HG03442 (cell line): ENCODE measurements at regions not wholly inside any gene's neighbourhood (a gene's known extent, or its start where the extent isn't known, plus 50 kb on each side); places are given as distances from the start of the nearest gene placed in this dataset.

Experiments used
- ATAC-seq: cut with Tn5 transposase; IDR thresholded peaks from one replicate; pipeline ENCODE4 v1.9.1; 2021; ENCODE audit warnings: mild to moderate bottlenecking, moderate library complexity; ENCODE audit not compliant: unreplicated experiment

DNA sequence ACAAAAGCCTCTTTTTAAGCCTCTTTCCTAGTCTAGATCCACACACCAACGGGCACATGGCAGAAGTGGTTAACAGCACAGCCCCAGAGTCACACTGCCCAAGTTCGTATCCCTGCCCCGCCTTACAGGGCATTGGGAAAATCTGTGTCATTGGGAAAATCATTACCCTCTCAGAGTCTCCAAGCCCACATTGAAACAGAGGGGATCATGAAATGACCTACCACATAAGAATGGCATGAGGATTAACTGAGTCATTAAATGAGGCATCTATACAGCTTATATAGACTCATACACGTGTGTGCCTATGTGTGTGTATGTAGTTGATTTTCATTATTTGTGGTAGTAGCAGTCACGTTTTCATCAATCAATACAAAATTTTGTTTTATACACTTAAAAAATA, 469.0 kb upstream of the POU3F3 start:
- ATAC-seq = no peak

DNA sequence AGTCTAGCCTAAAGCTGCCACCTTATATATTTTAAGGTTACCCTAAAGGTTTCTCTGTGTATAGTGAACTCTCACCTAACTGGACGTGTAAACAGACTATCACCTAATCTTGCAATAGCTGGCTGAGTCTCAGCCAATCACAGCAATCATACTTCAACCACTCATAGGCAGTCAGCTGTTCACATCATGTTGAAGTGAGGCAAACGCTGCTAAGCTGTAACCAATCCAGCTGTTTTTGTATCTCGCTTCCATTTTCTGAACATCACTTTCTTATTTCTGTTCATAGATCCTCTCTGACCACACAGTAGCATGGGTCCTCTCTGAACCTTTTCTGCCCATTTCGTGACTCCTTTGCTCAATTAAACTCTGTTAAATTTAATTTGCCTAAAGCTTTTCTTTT, 468.2 kb upstream of the POU3F3 start:
- ATAC-seq = no peak

DNA sequence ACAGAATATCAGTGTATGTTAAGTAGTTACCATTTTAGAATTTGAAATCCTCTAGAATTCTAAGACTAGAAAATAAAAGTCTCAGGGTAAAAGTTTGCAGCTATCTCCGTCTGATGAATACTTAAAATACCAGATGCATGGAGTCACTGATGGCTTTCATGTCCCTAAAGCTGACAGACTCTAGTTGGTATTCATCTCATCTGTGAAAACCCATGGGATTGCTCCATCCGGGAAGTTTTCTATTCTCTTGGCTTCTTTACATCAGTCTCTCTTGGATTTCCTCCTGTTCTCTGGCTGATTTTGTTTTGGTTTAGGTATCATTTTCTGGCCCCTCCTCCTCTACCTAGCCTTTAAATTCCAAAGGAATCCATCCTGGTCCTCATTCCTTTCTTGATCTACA, 465.6 kb upstream of the POU3F3 start:
- no peak for ATAC-seq

DNA sequence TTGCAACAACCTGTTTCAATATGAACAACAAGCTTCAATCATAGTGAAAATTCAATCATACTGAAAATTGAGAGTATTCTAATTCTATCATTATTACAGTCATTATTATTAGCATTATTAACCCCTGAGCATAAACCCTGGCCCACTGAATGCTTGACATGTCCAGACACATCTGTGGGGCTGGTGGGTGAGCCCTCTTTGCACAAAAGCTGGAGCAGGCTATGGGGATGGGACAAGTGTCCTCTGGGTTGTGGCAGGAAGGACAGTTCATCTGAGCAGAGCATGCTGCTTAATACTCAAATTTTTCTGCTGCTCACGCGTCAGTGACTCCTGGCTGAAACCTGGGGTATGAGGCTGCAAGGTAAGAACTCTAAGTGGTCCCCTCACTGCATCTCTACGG, 451.1 kb upstream of the POU3F3 start:
- peak; percentile 49 for ATAC-seq

DNA sequence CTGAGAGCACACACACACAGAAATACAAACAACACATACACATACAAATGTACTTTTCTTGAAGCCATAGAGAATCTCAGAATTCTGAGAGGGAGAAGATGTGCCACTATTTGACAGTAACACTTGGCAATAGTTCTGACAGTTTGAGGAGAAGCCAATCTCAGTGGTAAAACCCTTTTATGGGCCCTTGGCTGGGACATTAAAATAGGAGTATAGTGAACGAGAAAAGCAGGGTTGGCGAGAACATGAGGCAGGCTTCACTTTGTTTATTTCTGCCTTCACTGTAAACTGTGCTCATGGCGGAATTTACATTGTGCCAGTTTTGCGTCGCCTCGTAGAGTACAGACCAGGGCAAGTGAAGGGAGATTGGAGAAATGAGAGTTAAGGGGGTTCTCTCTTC, 449.4 kb upstream of the POU3F3 start:
- no peak for ATAC-seq

DNA sequence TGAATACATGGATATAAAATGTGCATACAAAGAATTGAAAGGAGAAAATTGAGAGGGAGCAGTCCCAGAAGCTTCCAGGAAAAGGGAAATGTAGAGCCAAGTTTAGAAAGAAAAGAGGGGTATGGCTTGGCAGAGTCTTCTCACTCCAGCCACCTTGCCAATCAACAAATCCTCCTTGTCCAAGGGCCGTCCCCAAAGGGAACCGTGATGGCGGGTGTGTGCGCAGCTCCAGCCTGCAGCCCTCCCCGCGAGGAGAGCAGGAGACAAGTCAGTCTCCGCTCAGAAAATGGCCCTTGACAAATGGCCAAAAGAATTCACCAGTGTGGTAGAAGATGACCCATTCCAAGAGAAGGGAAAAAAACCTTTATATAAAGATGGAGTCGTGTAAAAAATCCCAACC, 448.3 kb upstream of the POU3F3 start:
- ATAC-seq = no peak

DNA sequence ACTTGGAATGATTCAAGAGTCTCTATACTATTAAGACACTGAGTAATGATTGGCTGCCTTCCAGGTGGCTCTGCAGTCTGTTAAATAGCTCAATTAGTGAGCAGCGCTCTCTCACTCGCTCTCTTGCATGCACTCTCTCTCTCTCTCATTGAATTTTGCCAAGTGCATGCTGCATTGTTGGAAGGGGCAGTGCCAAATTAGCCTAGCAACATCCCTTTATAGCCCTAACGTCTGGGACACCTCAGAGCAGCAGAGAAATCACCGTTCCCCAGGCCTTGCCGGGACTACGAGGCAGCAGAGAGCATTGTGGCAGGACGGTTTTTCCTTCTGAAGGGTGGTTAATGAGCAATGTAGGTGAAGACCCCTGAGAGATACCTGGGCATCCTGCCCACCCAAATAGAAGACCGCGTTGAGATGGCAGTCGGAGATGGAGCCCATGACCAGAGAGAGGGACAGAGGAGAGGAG, 447.6 kb upstream of the POU3F3 start:
- ATAC-seq = no peak

DNA sequence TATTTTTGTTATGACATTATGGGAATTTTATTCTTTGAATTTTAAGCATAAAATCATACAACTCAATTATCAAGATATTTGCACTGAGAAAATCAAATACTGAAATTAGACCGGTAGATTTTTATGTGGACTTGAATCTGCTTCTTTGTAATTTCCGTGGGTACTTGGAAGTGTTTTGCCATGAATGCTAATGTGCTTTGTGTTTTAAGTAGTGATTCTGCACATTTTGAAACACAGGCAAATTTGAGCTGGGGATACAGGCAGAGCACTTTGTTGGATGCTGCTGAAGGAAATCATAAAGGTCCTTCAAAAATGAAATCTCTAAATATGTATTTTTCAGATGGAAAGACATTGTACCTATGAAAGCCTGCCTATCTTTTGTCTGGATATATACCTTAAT, 446.3 kb upstream of the POU3F3 start:
- ATAC-seq = no peak

DNA sequence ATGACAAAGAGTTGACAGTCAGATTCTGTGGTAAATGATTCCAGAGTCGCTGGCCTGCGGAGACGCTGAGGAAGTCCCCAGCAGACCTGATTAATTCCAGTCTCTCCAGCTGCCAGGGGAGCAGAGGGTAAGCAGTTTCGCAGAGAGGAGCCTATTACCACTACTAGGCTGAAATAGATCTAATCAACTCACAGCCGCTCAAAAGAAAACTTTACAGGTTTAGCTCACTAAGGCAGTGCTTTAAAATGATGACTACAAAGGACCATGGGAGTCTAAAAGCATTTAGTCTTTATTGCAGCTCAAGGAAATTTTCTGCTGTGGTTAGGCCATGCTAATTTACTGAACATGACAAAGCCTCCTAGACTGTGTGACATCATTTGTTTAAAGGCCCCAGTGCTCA, 445.6 kb upstream of the POU3F3 start:
- ATAC-seq = no peak

DNA sequence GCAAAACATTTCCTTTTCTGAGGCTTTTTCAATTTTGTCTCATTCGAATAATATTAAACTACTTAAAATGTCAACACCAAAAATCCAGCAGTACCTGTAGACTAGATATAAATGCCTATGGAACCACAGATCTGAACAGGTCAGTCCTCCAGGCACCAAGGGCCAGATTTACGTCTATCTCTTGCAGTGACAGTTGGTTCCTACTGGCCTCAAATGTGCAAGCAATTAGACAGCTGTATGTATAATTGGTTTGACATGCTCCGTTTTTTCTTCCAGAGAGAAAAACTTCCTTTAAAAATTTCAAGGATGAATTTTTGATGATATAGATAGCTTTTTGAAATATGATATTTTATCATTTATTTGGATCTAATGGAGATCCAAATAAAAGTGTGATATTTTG, 443.8 kb upstream of the POU3F3 start:
- no peak for ATAC-seq

DNA sequence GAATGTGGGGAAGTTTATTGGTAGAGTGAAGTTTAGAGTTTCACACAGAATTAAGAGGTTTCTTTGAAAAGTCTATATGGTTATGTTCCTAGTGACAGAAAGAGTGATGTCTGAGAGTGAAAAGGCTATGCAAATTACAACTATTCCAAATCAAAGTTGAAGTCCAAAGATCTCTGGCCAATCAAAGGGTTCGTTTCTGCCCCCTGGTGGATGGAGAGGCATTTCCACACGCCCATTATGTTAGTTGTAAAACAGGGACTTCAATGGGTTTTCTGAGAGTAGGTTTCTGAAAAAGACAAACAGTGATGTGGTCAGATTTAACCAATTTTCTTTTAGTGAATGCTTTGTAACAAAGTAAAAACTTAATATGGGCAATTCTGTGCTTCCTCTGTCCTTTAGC, 441.5 kb upstream of the POU3F3 start:
- peak; percentile 72 for ATAC-seq

DNA sequence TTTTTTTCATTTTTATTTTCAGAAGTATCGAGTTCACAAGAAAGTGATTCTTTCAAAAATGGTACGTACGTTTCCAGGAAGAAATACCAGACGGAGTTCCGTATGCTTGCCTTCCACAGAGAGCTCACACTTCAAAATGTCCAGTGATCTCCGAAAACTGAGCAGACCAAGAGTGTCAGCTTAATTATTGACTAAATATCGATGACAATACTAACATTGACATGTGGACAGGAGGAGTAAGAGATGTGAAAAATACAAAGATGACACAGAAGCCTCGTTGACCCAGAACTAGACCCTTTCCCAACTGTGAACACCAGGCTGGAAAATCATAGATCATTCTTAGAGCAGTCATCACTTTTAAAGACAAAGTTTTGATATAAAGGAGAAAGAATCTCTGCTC, 440.0 kb upstream of the POU3F3 start:
- ATAC-seq = no peak

DNA sequence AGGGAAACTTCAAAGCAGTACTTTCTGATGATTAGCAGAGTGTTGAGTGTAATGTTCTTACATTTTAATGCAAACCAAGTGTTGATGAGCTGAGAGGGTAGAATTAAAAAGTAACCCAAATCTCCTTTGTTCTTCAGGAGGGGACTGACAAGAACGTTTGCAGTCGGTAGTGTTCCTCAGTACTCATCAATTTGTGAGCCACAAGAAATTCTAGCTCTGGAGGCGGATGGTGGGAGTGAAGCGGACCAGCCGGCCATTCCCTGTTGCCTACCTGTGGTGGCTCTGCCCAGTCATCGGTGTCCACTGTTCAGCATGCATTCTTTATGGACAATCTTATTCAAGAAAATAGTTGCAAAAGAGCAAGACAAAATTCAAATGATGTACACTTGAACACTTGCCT, 438.6 kb upstream of the POU3F3 start:
- ATAC-seq = no peak

DNA sequence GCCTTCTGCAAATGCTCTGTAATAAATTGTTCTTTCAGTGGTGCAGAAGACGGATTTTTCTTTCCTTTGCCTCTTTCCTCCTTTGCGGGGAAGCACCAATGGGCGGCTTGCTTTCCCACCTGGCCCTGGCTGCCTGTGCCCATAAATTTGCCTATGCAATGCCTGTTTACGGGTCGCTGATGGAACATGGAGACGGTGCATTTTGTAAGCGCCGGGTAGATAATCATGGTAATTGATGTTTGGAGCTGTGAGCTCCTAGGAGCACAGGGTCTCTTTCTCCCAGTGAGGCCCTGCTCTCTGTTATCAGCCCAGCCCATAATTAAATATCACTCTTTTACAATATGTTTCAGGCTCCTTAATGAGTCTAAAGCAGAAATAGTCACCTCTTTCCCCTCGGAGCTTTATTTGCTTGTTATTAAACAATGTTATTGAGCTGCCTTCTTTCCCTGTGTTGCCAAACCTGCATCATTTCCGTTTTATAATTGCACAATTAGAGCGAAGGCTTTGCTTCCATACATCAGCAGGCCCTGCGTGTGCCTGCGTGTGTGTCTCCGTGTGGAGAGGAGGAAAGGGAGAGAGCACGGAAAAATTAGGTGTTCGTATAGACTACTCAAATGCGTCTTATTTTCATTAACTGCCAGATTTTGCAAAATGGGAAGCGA, 437.4 kb upstream of the POU3F3 start:
- no peak for ATAC-seq

DNA sequence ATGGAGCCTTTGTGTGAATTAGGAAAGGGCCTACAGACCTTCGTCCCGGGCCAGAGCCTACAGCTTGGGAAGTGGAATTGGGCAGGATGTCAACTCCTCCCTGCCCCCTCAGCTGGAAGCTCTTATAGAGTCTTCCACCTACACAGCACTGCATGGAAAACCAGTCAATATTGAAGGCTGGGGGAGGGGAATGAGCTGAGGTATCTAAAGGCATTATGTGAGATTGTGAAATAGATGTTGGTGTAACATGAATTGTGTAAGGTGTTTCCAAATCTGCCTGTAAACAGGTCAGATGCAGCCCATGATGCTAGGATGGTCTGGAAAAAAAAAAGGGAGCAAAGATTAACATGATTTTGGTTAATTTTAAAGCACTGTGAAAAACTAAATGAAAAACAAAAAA, 433.5 kb upstream of the POU3F3 start:
- no peak for ATAC-seq

DNA sequence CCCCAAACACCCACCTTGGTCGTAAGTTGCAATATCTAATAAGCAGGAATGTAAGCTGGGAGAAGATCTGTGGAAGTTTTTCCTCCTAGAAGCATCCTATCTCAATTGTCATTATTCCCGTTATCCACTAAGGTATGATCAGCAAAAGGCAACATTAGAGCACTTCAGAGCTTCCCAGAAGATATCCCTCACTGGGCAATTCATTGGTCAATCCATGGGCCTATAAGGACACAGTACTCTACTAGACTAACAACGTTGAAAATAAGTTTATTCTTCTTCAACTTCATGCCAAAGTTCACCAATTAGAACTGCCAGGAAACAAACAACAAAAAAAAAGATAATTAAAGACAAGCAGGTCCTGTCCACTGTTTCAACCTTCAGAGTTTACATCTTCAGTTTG, 433.0 kb upstream of the POU3F3 start:
- no peak for ATAC-seq

DNA sequence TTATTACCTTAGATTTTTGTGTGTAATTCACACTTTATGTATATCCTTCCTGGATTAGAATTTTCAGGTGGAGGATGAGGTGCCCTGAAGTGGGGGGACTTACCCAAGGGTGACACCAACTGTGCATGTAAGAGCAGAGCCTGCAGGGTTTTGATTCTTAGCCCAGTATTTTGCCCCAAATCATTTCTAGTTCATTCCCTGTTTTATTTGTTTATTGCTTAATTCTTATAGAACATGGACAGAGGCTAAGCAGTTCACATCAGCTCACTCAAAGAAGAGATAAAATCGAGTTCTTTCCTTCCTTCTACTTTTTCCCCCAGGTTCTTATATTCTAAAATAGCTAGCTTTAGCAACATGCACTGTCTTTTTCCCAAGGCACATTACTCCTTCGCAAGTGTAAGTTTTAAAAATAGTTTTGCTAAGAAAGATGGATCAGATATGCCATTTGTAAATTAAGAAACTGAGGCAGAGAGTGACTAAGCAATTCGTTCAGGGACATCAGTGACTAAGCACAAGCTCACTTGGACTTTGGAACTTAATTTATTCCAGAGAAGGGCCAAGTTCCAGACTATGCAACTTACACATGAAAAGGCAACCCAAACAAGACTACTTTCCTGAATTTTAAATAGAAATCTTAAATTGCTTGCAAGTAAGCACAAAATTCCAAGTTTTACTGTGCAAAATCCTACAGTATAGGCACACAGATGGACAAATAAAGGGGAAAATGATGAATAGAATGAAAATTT, 427.9 kb upstream of the POU3F3 start:
- no peak for ATAC-seq

DNA sequence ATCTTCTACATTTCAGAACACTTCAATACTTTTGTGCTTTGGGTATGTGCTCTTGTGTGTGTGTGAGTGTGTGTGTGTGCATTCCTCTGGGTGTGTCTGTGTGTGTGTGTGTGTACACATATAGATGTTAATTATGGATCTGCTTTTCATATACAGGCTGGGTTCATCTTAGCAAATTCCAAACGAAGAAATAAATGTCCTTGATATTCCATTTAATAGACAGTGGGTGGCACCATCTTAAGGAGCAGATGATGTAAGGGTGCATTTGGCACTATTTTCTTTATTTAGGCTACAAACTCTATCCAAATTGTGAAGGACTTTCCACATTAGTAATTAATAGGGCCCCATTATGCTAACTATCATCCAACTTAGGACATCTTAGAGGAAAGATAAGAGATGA, 425.8 kb upstream of the POU3F3 start:
- ATAC-seq = no peak

DNA sequence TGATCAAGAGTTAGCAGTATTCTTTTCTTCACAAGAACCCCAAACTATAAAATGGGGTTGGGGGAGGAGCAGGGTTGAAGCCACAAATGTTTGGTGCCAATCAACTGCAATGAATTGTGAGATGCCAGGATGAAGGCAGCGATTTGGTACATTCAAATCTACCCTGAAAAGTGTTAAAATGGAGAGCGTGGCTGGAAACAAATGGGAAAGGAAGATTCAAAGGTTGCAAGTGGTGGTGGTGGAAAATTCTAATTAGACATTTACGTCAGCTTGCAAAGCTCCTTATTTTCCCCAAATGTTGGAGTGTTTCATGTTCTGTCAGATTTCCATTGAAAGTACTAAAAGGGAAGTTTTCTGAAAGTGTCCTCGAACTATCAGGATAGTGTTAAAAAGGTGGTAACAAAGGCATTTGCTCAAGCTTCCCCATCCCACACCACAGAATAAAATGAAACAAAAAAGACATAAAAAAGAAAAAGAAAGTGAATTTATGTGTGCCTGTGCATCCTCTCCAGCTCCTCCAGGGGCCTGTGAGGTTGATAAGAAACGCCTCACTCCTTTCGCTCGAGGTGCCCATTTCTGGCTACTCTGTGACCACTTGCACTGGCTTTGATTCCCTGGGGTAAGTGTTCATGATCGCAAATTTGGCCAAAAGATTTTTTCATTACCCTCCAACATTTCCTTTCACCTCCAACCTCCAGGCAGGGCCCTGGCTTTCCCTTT, 424.1 kb upstream of the POU3F3 start:
- no peak for ATAC-seq

DNA sequence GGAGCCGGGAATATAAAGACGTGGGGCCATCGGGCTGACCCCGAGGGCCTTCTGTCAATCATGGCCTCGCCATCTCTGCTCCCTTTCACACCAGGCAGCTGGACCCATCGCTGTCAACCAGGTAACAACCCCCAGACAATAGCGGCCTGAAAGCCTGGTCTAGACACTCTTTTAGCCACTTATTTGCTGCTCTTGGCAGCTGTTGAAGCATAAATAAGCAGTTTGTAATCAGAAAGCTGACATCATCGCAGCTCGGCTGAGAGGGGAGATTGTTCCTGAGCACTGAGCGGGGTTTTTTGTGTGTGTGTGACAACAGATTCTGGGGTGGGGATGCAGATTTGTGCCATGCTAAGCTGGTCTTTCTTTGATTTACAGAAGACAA, 423.6 kb upstream of the POU3F3 start:
- ATAC-seq = no peak

DNA sequence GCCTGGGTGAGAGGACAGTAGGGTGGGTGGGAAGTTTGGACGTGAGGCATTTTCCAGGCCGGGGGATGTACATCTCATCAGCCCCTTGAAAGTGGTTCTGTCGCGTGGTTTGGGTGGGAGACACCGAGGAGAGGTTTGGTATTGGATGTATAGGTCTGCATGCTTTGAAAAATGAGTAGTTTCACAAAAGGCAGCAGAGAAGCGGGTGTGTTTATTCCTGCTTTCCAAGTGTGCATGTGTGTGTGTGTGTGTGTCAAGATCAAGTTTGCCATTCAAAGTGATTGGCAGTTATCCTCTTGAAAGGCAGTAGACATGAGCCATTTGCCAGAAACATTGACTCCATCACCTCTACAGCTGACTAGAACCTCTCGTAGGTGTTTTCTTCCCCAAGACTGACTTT, 423.1 kb upstream of the POU3F3 start:
- no peak for ATAC-seq

DNA sequence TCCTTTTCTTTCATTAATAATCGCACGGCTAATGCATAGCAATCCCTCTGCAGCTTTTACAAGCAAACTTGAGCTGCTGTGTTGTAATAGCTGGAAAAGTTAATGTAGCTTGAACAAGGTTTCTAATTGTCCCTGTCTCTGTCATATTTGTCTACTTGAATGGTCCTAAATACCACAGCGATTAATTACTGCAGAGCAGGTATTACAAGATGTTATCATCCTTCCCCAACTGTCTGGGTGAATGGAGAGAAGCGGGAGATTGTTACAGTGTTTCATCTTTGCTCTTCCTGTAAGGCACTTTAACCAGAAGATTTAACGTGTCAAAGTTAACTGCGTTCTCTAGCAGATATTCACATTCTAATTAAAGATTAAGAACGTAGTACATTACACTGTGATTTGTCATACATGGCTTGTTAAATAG, 422.2 kb upstream of the POU3F3 start:
- no peak for ATAC-seq
